Left ventricle myocardium superior (tissue), 1 donor: ENCODE measurements at regions not wholly inside any gene's neighbourhood (a gene's known extent, or its start where the extent isn't known, plus 50 kb on each side); places are given as distances from the start of the nearest gene placed in this dataset.
"Not testable (repeated sequence)": the region's sequence is repeated elsewhere in the genome, so short reads cannot be mapped to it uniquely, and the experiment has no call there.

Experiments used
- ATAC-seq: fragments of 200-7000 bp; cut with Tn5 transposase; one replicate; pipeline ENCODE4 v1.9.1; 2020; ENCODE audit warnings: mild to moderate bottlenecking, moderate library complexity
- DNase-seq: peaks from one replicate; pipeline ENCODE4 v3.0.0-alpha.2; 2020
- intact Hi-C: fragments of 100-400 bp; cut with micrococcal nuclease; formaldehyde crosslinking; loops from one replicate; pipeline ENCODE4 v1.11.0; 2022
- donor health status: DM: no; HTN: yes; CAD: no; lungs with severe emphysema.

DNA sequence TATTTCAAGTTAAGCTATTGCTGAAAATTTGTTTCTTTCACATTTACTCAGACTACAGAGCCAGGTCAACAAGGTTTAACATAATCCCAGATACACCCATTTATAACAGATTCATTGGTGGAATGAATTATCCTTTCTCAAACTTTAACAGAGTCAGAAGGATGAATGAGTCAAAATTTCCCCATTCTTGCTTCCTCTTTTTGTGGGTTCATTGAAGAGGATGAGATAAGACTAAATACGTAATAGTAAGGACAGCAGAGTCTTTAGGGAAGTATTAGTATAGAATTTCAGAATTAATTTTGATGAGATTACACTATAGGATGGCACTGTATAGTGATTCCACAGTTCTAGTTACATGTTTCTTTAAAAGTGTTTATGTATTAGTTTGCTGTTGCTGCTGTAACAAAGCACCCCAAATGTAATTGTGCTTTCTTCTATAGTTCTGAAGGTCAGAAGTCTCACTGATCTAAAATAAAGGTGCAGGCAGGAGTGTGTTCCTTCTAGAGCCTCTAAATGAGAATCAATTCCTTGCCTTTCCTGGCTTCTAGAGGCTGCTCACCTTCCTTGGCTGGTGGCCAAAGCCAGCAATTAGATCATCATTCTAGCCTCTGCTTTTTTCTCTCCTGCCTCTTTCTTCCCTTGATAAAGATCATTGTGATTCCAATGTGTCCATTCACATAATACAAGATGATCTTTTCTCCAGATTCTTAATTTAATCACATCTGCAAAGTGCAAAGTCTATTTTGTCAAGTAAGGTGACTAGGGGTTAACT, 309.3 kb upstream of the PIK3C3 start:
- intact Hi-C loops = no loop called here
- DNase-seq (no peak), ATAC-seq (no peak)

- ATAC-seq = no peak
- no peak for DNase-seq
- intact Hi-C loops = no loop called here
Observed at GRCh38 chr18:41644466-41644865, 310.6 kb upstream of the PIK3C3 start.

GRCh38 chr18:41643427-41643826, 311.6 kb upstream of the PIK3C3 start:
- intact Hi-C loops = no loop called here
- ATAC-seq (no peak), DNase-seq (no peak)

- DNase-seq (no peak), ATAC-seq (no peak)
- intact Hi-C loops = no loop called here
Observed at GRCh38 chr18:41642756-41643155, 312.3 kb upstream of the PIK3C3 start.

DNA sequence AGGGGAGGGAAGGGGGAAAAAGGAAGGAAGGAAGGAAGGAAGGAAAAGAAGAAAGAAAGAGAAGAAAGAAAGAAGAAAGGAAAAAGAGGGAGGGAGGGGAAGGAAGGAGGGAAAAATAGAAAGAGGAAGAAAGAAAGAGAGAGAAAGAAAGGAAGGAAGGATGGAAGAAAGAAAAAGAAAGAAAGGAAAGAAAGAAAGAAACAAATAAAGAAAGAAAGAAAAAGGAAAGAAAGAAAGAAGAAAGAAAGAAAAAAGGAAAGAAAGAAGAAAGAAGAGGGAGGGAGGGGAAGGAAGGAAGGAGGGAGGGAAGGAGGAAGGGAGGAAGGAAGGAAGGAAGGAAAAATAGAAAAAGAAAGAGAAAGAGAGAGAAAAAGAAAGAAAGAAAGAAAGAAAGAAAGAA, 315.8 kb upstream of the PIK3C3 start:
- ATAC-seq (no peak), DNase-seq (no peak)
- intact Hi-C loops = no loop called here

DNA sequence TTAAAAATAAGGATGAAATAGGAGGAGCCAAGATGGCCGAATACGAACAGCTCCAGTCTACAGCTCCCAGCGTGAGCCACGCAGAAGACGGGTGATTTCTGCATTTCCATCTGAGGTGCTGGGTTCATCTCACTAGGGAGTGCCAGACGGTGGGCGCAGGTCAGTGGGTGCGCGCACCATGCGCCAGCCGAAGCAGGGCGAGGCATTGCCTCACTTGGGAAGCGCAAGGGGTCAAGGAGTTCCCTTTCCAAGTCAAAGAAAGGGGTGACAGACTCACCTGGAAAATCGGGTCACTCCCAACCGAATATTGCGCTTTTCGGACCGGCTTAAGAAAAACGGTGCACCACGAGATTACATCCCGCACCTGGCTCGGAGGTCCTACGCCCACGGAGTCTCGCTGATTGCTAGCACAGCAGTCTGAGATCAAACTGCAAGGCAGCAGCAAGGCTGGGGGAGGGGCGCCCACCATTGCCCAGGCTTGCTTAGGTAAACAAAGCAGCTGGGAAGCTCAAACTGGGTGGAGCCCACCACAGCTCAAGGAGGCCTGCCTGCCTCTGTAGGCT, 323.2 kb upstream of the PIK3C3 start:
- intact Hi-C loops, ATAC-seq, DNase-seq: not testable (repeated sequence)

GRCh38 chr18:41630232-41630886, 324.7 kb upstream of the PIK3C3 start:
- intact Hi-C loops = no loop called here
- no peak for ATAC-seq
- no peak for DNase-seq

GRCh38 chr18:41624460-41624859, 330.6 kb upstream of the PIK3C3 start:
- ATAC-seq (no peak), DNase-seq (no peak)
- intact Hi-C loops = no loop called here

DNA sequence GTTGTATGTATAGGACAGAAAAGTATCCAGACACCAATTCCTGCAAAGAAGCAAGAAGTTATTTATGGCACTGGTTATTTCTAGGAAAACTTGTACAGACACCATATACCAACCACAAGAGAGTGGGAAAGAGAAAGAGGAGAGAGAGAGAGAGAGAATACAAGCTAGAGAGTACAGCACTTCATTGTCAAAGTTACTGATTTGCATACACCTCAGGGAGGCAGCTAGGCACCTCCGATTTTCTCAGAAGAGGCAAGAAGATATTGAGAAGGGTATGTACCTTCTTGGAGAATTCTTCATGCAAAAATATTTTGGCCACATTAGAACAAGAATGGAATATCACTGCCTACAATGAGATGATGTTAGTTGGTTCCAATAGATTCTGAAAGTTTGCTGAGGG, 333.9 kb upstream of the PIK3C3 start:
- intact Hi-C loops = no loop called here
- DNase-seq (no peak), ATAC-seq (no peak)

GRCh38 chr18:41618147-41618546, 336.9 kb upstream of the PIK3C3 start:
- DNase-seq (no peak), ATAC-seq (no peak)
- intact Hi-C loops = no loop called here

DNA sequence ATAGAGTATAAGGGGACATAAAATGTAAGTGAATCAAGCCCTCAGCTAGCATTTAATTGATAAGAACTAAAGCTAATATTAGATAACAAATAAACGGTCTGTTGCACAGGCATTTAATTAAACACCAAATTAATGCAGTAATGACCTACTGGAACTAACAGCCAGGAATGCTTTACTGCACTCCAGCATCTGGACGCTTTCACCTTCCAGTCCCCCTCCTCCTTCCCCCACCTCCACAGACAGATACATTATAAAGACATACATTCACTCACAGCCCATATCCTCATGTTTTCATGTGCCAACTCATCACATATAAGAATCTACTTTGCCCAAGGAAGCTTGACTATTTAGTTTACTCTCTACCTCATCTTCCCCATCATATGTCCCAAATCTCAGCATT, 337.4 kb upstream of the PIK3C3 start:
- DNase-seq (no peak), ATAC-seq (no peak)
- intact Hi-C loops = no loop called here

GRCh38 chr18:41613003-41613609, 341.9 kb upstream of the PIK3C3 start:
- no peak for DNase-seq
- ATAC-seq = peak; percentile 45
- intact Hi-C loops = no loop called here

GRCh38 chr18:41604964-41605363, 350.1 kb upstream of the PIK3C3 start:
- peak; percentile 67 for ATAC-seq
- no peak for DNase-seq
- intact Hi-C loops = no loop called here

DNA sequence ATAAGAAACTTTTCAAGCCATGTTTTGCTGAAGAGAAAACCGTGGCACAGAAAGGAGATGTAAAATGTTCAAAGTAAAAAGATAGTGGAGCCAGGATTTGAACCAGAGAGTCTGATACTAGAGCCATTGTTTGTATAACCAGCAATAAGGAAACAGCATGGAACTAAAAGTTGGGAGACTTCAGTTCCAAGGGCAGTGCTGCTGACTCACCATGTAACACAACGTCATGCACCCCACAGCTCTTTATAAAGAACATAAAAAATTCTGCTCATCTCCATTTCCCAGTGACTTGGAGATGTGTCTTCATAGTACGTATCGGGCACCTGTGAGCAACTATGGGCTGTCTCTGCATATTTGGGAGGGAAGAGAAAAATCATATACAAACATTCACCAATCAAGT, 353.0 kb upstream of the PIK3C3 start:
- ATAC-seq = no peak
- intact Hi-C loops = no loop called here
- DNase-seq = no peak

- intact Hi-C loops = no loop called here
- no peak for DNase-seq
- no peak for ATAC-seq
Observed at GRCh38 chr18:41600693-41601391, 354.2 kb upstream of the PIK3C3 start.

DNA sequence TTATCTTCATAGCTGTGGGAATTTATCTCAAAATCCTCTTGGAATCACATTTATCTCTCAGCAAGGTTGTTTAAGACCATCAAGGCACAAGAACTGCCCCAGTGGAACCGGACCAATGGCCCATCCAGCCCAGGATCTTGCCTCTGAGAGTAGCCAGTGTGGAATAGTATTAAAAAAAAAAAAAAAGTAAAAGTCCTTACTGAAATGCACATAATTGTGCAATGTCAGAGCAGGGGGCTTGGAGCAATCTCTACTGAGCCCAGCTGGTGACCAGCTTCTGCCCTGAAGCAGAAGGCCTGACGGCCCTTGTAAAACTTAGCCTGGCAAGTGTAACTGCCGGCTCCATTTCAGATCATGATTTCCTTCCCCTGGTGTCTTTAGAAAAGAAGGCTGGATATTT, 355.6 kb upstream of the PIK3C3 start:
- ATAC-seq (peak; percentile 82), DNase-seq (peak; percentile 26)
- intact Hi-C loops = no loop called here

DNA sequence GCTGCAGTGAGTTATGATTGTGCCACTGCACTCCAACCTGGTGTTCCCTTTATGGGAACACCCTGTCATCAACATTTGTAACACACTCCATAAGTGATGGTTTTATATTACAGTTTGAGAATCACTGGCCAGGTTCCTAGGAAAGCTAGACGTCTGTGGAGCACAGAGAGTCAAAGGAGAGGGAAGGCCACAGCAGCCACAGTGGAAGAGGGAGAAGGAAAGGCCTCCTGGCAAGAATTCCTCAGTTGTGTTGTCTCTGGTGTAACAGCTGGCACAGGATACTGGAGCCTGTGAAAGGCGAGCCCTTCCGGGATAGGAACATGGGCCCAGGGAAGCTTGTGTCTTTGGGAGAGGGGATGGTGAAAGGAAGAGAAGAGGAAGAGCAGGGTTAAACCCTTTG, 360.5 kb upstream of the PIK3C3 start:
- peak; percentile 67 for ATAC-seq
- intact Hi-C loops = no loop called here

GRCh38 chr18:41593171-41593675, 361.8 kb upstream of the PIK3C3 start:
- intact Hi-C loops = no loop called here

More for the DNA sequence above, 360.5 kb upstream of the PIK3C3 start:
- DNase-seq = no peak

GRCh38 chr18:41587976-41588375, 367.1 kb upstream of the PIK3C3 start:
- ATAC-seq (no peak), DNase-seq (no peak)
- intact Hi-C loops = no loop called here

More at GRCh38 chr18:41593171-41593675, 361.8 kb upstream of the PIK3C3 start:
- no peak for ATAC-seq
- no peak for DNase-seq
